ENCODE measurements at regions not wholly inside any gene's neighbourhood (a gene's known extent, or its start where the extent isn't known, plus 50 kb on each side); places are given as distances from the start of the nearest gene placed in this dataset.

DNA sequence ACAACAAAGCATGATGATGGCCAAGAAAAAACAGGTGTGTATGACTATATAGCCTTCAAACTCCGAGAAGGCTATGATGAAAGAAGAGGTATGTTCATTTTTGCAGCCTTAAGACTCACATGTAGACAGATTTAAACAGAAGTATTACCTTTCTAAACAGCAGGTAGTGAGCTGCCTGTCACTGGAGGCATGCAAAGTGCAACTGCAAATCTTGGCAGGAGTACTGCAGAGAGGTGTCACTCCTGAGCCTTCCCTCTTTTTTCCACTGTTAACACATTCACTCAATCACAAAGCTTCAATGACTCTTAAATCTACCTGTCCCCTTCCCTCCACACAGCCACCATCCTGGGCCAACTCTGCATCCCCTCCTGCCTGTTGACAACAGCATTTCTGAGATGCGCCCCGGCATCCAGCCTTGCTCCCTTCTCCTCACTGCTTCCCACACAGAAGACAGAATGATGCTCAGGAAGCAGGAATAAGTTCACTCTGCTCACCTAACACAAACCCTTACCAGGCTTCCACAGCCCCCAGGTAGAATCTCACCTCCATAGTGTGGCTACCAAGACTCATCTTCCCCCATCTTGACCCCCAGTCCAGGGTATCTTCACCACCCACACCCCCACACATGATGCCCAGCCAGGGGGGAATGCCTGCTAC, 161.9 kb upstream of the ZMIZ1 start:
- no peak for TF ChIP-seq BHLHE40 (IDR thresholded peaks at IDR 0.05; ENCODE audit: borderline replicate concordance)
- no peak for TF ChIP-seq ELF4 (IDR thresholded peaks at IDR 0.05)
- no peak for TF ChIP-seq L3MBTL2 (conservative IDR thresholded peaks at IDR 0.05)
- TF ChIP-seq NFRKB (IDR thresholded peaks at IDR 0.05), result no peak
- no peak for TF ChIP-seq SUZ12 (IDR thresholded peaks at IDR 0.05)
- no peak for TF ChIP-seq SP1 (IDR thresholded peaks at IDR 0.05)
- TF ChIP-seq ZNF384 (IDR thresholded peaks at IDR 0.05), result no peak
- TF ChIP-seq ARNT (IDR thresholded peaks at IDR 0.05), result no peak
- no peak for TF ChIP-seq FOXK2 (IDR thresholded peaks at IDR 0.05)
- TF ChIP-seq LEF1 (IDR thresholded peaks at IDR 0.05; ENCODE audit: borderline replicate concordance), result no peak
- no peak for TF ChIP-seq FOXM1 (IDR thresholded peaks at IDR 0.05; ENCODE audit: borderline replicate concordance)

All from HEK293T (cell line).